ENCODE measurements at regions not wholly inside any gene's neighbourhood (a gene's known extent, or its start where the extent isn't known, plus 50 kb on each side); places are given as distances from the start of the nearest gene placed in this dataset.

- no peak for DNase-seq (ENCODE audit: low read depth in 2 of 2)
Observed at GRCh38 chr6:19976411-19977129, 139.4 kb downstream of the ID4 start.

GRCh38 chr6:19979059-19979458, 141.9 kb downstream of the ID4 start:
- no peak for DNase-seq (ENCODE audit: low read depth in 2 of 2)

- no peak for DNase-seq (ENCODE audit: low read depth in 2 of 2)
Observed at GRCh38 chr6:19979986-19980385, 142.8 kb downstream of the ID4 start.

- no peak for DNase-seq (ENCODE audit: low read depth in 2 of 2)
Observed at GRCh38 chr6:19983374-19983773, 146.2 kb downstream of the ID4 start.

DNA sequence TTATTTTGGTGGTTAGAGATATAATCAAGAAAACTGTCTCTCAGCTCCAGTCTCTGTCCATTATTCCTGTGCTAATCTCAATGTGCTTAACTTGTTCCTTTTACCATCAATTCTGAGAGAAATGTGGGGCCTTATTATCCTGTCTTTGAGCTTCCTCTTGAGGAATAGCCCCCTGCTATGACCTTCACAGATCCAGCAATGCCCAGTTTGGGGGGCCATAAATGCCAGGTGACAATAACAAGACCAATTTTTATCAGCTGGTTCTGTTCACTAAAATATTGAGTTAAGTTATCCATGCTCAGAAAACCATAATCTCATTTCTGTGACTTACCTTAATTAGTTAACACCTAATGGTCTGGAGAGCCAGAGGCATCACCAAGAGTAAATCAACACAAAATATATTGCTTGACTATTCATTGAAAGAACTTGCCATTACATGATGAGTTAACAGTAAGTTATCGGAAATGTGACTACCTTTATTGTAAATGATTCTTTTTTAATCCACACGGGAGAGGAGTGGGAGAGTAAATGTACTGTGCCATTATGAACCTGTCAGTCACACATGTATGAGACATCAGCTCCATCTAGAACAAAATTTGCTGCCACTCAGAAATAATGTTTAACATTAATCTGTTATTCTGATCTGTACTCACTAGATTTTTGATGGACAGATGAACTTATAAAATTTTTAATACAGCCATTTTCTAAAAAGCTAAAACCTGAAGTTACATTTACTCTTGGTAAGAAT, 149.7 kb downstream of the ID4 start:
- no peak for DNase-seq (ENCODE audit: low read depth in 2 of 2)

- no peak for DNase-seq (ENCODE audit: low read depth in 2 of 2)
Observed at GRCh38 chr6:19988555-19988954, 151.4 kb downstream of the ID4 start.

- DNase-seq (ENCODE audit: low read depth in 2 of 2), result no peak
Observed at GRCh38 chr6:19991176-19991575, 154.0 kb downstream of the ID4 start.

DNA sequence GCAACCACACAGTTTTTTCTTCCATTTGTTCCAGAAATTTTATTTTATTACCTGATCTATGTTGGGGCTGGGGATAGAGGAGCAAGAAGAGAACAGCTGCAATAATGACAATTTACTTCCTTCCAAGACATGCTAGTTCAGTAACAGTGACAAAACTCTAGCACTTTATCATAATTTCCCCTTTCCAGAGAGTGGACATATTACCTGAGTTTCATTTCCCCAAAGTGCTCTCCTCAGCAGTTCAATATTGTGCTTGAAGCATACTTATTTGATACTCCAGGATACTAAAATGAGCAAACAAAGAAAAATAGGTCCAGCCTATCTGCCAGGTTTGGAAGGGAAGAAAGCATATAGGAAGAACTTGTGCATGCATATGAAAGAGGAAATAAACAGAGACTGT, 157.7 kb downstream of the ID4 start:
- no peak for DNase-seq (ENCODE audit: low read depth in 2 of 2)

- no peak for DNase-seq (ENCODE audit: low read depth in 2 of 2)
Observed at GRCh38 chr6:19995575-19996257, 158.5 kb downstream of the ID4 start.

DNA sequence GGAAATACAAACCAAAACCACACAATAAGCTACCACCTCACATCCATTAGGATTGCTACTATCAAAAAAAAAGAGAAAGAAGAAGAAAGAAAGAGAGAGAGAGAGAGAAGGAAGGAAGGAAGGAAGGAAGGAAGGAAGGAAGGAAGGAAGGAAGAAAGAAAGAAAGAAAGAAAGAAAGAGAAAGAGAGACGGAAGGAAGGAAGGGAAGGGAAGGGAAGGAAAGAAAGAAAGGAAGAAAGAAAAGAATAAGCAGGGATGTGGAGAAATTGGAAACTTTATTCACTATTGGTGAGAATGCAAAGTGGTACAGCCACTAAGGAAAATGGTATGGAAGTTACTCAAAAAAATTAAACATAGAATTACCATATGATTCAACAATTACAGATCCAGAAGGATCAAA, 159.9 kb downstream of the ID4 start:
- no peak for DNase-seq (ENCODE audit: low read depth in 2 of 2)

DNA sequence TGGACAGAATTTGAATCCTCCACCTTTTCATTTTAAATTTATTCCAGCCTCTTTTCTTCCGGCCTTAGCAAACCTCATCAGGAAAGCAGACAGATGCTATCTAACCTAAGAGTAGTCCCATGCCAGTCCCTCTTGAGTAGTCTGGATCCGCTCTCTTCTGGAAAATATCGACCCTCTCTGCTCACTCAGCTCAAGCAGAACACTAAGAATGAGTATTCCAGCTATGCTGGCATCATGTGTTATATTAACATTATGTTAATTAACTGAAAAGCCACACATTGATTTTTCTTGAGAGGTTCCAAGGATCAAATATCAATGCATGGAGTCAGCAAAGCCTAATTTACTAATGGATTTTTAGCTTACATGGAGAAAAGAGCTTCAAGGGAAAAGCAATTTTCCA, 161.4 kb downstream of the ID4 start:
- no peak for DNase-seq (ENCODE audit: low read depth in 2 of 2)

- DNase-seq (ENCODE audit: low read depth in 2 of 2), result no peak
Observed at GRCh38 chr6:19999319-20000191, 162.4 kb downstream of the ID4 start.

GRCh38 chr6:20001286-20001685, 164.1 kb downstream of the ID4 start:
- DNase-seq (ENCODE audit: low read depth in 2 of 2), result no peak

- no peak for DNase-seq (ENCODE audit: low read depth in 2 of 2)
Observed at GRCh38 chr6:20006037-20006436, 168.9 kb downstream of the ID4 start.

DNA sequence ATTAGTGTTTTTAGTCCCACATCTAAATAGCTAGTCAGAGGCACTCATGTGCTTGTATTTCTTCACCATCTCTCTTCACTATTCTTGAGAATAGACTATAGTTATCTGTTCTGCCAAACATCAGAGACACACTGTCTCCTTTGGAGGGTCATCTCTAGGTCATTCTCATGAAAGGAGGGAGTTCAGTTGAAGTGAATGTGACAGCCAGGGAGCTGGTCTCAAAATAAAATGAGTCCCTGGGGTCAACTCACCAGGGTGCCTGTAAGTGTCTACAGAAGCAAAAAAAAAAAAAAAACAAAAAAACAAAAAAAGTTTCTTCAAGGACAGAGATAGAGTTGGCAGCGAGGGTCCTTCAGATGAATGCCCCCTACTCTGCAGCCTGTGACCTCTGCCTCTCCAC, 171.0 kb downstream of the ID4 start:
- DNase-seq (ENCODE audit: low read depth in 2 of 2), result no peak

- no peak for DNase-seq (ENCODE audit: low read depth in 2 of 2)
Observed at GRCh38 chr6:20013066-20013861, 176.1 kb downstream of the ID4 start.

DNA sequence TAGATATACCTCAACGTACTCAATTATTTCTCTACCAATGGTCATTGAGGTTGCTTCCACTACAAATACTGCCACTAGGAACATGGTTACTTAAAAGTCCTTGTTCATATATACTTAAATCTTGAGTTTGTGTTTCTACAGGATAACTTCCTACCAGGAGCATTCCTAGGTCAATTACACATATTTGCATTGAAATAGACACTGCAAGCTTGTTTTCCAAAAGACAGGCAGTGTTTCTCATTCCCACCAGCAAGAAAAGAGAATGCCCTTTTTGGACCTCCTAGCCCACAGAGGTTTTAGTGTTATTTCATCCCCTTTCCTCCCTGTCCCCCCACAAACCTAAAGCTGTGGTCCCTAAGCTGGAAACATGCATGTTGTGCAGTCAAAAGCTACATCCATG, 177.3 kb downstream of the ID4 start:
- DNase-seq (ENCODE audit: low read depth in 2 of 2), result no peak

DNA sequence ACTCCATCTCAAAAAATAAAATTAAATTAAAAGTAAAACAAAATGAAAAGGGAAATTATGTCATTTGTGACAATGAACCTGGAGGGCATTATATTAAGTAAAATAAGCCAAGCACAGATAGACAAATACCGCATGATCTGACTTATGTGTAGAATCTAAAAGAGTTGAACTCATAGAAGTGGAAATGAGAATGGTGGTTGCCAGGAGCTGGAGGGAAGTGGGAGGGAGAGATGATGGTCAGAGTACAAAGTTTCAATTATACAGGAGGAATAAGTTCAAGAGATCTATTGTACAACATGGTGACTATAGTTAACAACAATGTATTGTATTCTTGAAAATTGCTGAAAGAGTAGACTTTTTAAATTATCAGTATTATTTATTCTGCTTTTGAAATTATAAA, 183.4 kb downstream of the ID4 start:
- DNase-seq (ENCODE audit: low read depth in 2 of 2), result no peak

- DNase-seq (ENCODE audit: low read depth in 2 of 2), result no peak
Observed at GRCh38 chr6:20021795-20022194, 184.6 kb downstream of the ID4 start.

- DNase-seq (ENCODE audit: low read depth in 2 of 2), result peak; percentile 5 to 9
Observed at GRCh38 chr6:20023549-20024315, 186.6 kb downstream of the ID4 start.
